Adrenal gland (tissue), 9 donors: ENCODE measurements at regions not wholly inside any gene's neighbourhood (a gene's known extent, or its start where the extent isn't known, plus 50 kb on each side); places are given as distances from the start of the nearest gene placed in this dataset.

ENCODE experiments used
- DNase-seq, 7 donors: peaks; one replicate each; pipeline ENCODE4 v3.0.0-alpha.2; 2019 to 2020
- H3K27ac ChIP-seq, 5 donors: fragments of 200-600 bp; sonication (generic) in 4 of 5; 1 replicate in 3 of 5; 2 replicates in 2 of 5; pipeline versions ENCODE4 v1.5.1 to v1.8.0; 2016 to 2020; ENCODE audit warnings: mild to moderate bottlenecking in 1 of 5
- H3K27me3 ChIP-seq: fragments of 200-600 bp; 2 replicates; pipeline ENCODE4 v1.8.0; 2021
- H3K36me3 ChIP-seq, 2 donors: fragments of 200-600 bp; replicated peaks in 1 of 2; 1 replicate in 1 of 2; 2 replicates in 1 of 2; pipeline versions ENCODE4 v1.5.1 to v1.8.0; 2018 to 2022
- H3K4me1 ChIP-seq, 2 donors: fragments of 200-600 bp; replicated peaks in 1 of 2; 1 replicate in 1 of 2; 2 replicates in 1 of 2; pipeline versions ENCODE4 v1.5.1 to v1.8.0; 2018 to 2021
- H3K4me3 ChIP-seq, 4 donors: fragments of 200-600 bp; sonication (generic) in 3 of 4; one replicate each; pipeline ENCODE4 v1.5.1; 2016 to 2018
- H3K9me3 ChIP-seq, 3 donors: fragments of 200-600 bp; sonication (generic) in 1 of 3; replicated peaks in 1 of 3; 1 replicate in 2 of 3; 2 replicates in 1 of 3; pipeline versions ENCODE4 v1.5.1 to v1.8.0; 2016 to 2021
- CTCF ChIP-seq, 6 experiments: fragments of 450-650 bp in 4 of 6; fragments of 200-600 bp in 2 of 6; sonication (generic) in 1 of 6; IDR thresholded peaks; 1 replicate in 5 of 6; 2 replicates in 1 of 6; pipeline versions ENCODE4 v1.5.1 to v1.8.0; 2016 to 2021; ENCODE audit warnings: antibody characterized with exemption in 6 of 6, mild to moderate bottlenecking in 2 of 6, moderate library complexity in 1 of 6
- POLR2A ChIP-seq, 2 donors: fragments of 450-650 bp; IDR thresholded peaks; one replicate each; pipeline ENCODE4 v1.6.1; 2017; ENCODE audit warnings: antibody characterized with exemption in 2 of 2, mild to moderate bottlenecking in 2 of 2, moderate library complexity in 1 of 2
- WGBS, 4 donors: extraction: QIAGEN DNeasy Blood & Tissue Kit in 2 of 4; methylation state at CpG; one replicate each; pipeline versions ENCODE4 v1.1.5 to v1.1.7; 2013 to 2017; 5-methylcytosine and 5-hydroxymethylcytosine counted together
- intact Hi-C, 2 donors: fragments of 100-400 bp; cut with DNase I; formaldehyde crosslinking; loops; one replicate each; pipeline versions ENCODE4 v1.14.1 to v1.15.0; 2022 to 2023
- donor health status: healthy with polysubstance abuse.
- donor health status: Bipolar disorder and iron deficiency.
- donor health status: DM: yes; HTN: yes; CAD: no.
- donor health status: DM: no; HTN: no; CAD: no.
- donor health status: DM: no; HTN: no; CAD: no.

- intact Hi-C loops = no loop called here
- no peaks in the 10 kb centered on the region for H3K4me1 ChIP-seq
- no peaks in the 10 kb centered on the region for H3K27me3 ChIP-seq
- TF ChIP-seq CTCF (IDR thresholded peaks at IDR 0.05) (no peak), POLR2A (IDR thresholded peaks at IDR 0.05) (no peak)
- no peak overlapping the region for H3K27ac ChIP-seq
- H3K36me3 ChIP-seq = no peaks in the 10 kb centered on the region
- no peak for DNase-seq
- H3K9me3 ChIP-seq = no peaks in the 10 kb centered on the region
- H3K4me3 ChIP-seq = no peak overlapping the region
Measured at GRCh38 chr1:188155261-188155660, 1326.5 kb downstream of the PLA2G4A start.

- no peaks in the 10 kb centered on the region for H3K36me3 ChIP-seq
- intact Hi-C loops = no loop called here
- DNase-seq = no peak
- 57 to 69% (median 61%) methylated on average over 3 of the region's 3 CpGs for whole genome bisulfite sequencing, 4 donors
- H3K4me1 ChIP-seq = no peaks in the 10 kb centered on the region
- no peak for TF ChIP-seq POLR2A (IDR thresholded peaks at IDR 0.05)
- TF ChIP-seq CTCF (IDR thresholded peaks at IDR 0.05) = no peak
- H3K4me3 ChIP-seq = no peak overlapping the region
- H3K27me3 ChIP-seq = no peaks in the 10 kb centered on the region
- H3K9me3 ChIP-seq = no peaks in the 10 kb centered on the region
- H3K27ac ChIP-seq = no peak overlapping the region
Measured at GRCh38 chr1:188164459-188164858, 1335.7 kb downstream of the PLA2G4A start.

GRCh38 chr1:188166654-188167053, 1337.9 kb downstream of the PLA2G4A start:
- H3K27me3 ChIP-seq = no peaks in the 10 kb centered on the region
- no peak for DNase-seq
- H3K4me1 ChIP-seq = no peaks in the 10 kb centered on the region
- no peaks in the 10 kb centered on the region for H3K9me3 ChIP-seq
- H3K36me3 ChIP-seq = no peaks in the 10 kb centered on the region
- WGBS, 4 donors = 55 to 67% (median 65%) methylated on average over 1 of the region's 1 CpG
- TF ChIP-seq POLR2A (IDR thresholded peaks at IDR 0.05) (no peak), CTCF (IDR thresholded peaks at IDR 0.05) (no peak)
- no peak overlapping the region for H3K4me3 ChIP-seq
- no peak overlapping the region for H3K27ac ChIP-seq
- intact Hi-C loops = no loop called here

GRCh38 chr1:188169971-188170370, 1341.2 kb downstream of the PLA2G4A start:
- Histone ChIP-seq H3K27ac (no peak overlapping the region), H3K36me3 (no peaks in the 10 kb centered on the region), H3K9me3 (no peaks in the 10 kb centered on the region), H3K4me1 (no peaks in the 10 kb centered on the region), H3K27me3 (no peaks in the 10 kb centered on the region), H3K4me3 (no peak overlapping the region)
- 71 to 82% (median 73%) methylated on average over 1 of the region's 1 CpG for WGBS, 4 donors
- TF ChIP-seq POLR2A (IDR thresholded peaks at IDR 0.05) (no peak), CTCF (IDR thresholded peaks at IDR 0.05) (no peak)
- DNase-seq = no peak
- intact Hi-C loops = no loop called here
